ENCODE measurements at regions not wholly inside any gene's neighbourhood (a gene's known extent, or its start where the extent isn't known, plus 50 kb on each side); places are given as distances from the start of the nearest gene placed in this dataset.

GRCh38 chr19:5207806-5208205, 132.8 kb downstream of the PTPRS start:
- Histone ChIP-seq H4K8ac (replicated peaks; ENCODE audit: insufficient read length, low read depth, low read length) (no peak overlapping the region), H2AK5ac (ENCODE audit: insufficient read length, low read length) (no peak overlapping the region), H3K9ac (ENCODE audit: extremely low read depth, insufficient read length, low read length) (no peak overlapping the region), H3K23me2 (ENCODE audit: insufficient read length, low read depth, low read length, poor library complexity, severe bottlenecking) (peaks cover 4% of the 10 kb centered on the region), H3K18ac (ENCODE audit: insufficient read length, low read depth, low read length) (no peak overlapping the region), H4K20me1 (ENCODE audit: control insufficient read depth, insufficient read depth, insufficient read length) (peaks cover 3% of the 10 kb centered on the region), H3T11ph (ENCODE audit: low read length) (no peak overlapping the region), H3K14ac (ENCODE audit: insufficient read depth, low read length) (no peak overlapping the region), H2AFZ (ENCODE audit: low read length) (no peak overlapping the region), H4K5ac (ENCODE audit: insufficient read length, low read depth, low read length) (no peak overlapping the region), H3K56ac (ENCODE audit: insufficient read length, low read depth, low read length) (no peak overlapping the region), H4K91ac (ENCODE audit: insufficient read length, low read depth, low read length) (no peak overlapping the region), H2BK15ac (ENCODE audit: low read depth, low read length) (no peak overlapping the region), H3K79me2 (ENCODE audit: insufficient read depth, low read length) (no peaks in the 10 kb centered on the region), H3K4ac (ENCODE audit: low read depth, low read length) (no peak overlapping the region), H3K27ac (ENCODE audit: insufficient read length, low read depth, low read length) (no peak overlapping the region), H2BK120ac (ENCODE audit: low read depth, low read length, poor library complexity, severe bottlenecking) (no peak overlapping the region), H3K4me1 (ENCODE audit: insufficient read depth, low read length) (no peaks in the 10 kb centered on the region), H3K4me2 (ENCODE audit: insufficient read depth, insufficient read length, low read length) (no peak overlapping the region), H3K79me1 (ENCODE audit: insufficient read depth, low read depth, low read length, poor library complexity, severe bottlenecking) (no peaks in the 10 kb centered on the region), H2BK20ac (ENCODE audit: low read depth, low read length, poor library complexity, severe bottlenecking) (no peak overlapping the region), H2BK12ac (ENCODE audit: insufficient read length, low read depth, low read length) (no peak overlapping the region), H2BK5ac (ENCODE audit: insufficient read length, low read length) (no peak overlapping the region), H3K27me3 (ENCODE audit: insufficient read depth, low read length) (no peaks in the 10 kb centered on the region), H3K9me3 (ENCODE audit: control insufficient read depth, low read depth, low read length) (no peaks in the 10 kb centered on the region), H3K23ac (ENCODE audit: insufficient read length, low read depth, low read length) (no peak overlapping the region)
- WGBS (ENCODE audit: extremely low coverage, insufficient read length, low lambda C conversion rate), result no CpG with 5 or more reads among the region's 17 CpGs
- no peak for TF ChIP-seq CTCF (conservative IDR thresholded peaks at IDR 0.05)
- Mint-ChIP-seq H3K27me3 (ENCODE audit: low read depth) (no peaks in the 10 kb centered on the region), H3K4me1 (no peaks in the 10 kb centered on the region), H3K27ac (no peak overlapping the region), H3K9me3 (peaks cover 6 to 13% of the 10 kb centered on the region in 2 experiments), H3K4me3 (no peak overlapping the region), H3K36me3 (ENCODE audit: insufficient read depth in 1 of 3, low read depth in 3 of 3) (peaks cover 18 to 24% (median 20%) of the 10 kb centered on the region in 3 experiments)
- no peak for DNase-seq
